ENCODE measurements at regions not wholly inside any gene's neighbourhood (a gene's known extent, or its start where the extent isn't known, plus 50 kb on each side); places are given as distances from the start of the nearest gene placed in this dataset.
"Not testable (repeated sequence)": the region's sequence is repeated elsewhere in the genome, so short reads cannot be mapped to it uniquely, and the experiment has no call there.

DNA sequence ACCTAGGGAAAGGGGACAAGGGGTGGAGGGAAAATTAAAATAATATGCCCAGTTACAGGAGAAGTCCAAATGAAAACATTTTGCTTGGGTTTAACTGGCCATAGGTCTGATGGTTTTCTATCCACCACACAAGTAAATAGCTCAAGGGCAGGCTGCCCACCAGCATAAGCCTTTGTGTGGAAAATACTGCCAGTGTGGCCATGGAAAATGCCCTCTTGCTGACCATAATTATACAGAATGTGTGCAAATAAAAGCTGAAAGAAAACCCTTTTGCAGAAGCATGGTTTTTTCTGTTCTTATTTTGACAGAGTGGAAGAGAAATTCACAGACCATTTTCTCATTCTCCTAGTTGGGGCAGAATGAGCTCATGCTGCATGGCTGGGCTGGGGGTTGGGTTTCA is 111.3 kb upstream of the SIX2 start:
- no peak for DNase-seq

DNA sequence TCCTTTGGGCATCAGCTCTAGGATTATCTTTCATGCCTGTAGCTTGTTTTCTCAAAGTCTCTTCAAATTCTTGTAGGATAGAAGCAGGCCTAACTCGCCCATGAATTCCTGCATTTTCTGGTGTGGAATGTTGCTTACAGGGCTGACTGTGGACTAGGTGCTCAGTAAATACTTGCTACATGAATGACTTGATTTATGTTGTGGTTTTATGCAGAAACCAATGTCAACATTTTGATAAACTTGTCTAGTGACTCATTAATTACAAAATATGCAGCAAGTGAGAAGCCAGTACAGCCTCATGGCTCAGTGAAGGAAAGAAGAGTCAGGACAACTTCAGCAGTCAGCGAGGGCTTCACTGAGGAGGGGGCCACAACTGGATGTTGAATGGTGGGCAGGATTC is 110.6 kb upstream of the SIX2 start:
- DNase-seq: no peak

DNA sequence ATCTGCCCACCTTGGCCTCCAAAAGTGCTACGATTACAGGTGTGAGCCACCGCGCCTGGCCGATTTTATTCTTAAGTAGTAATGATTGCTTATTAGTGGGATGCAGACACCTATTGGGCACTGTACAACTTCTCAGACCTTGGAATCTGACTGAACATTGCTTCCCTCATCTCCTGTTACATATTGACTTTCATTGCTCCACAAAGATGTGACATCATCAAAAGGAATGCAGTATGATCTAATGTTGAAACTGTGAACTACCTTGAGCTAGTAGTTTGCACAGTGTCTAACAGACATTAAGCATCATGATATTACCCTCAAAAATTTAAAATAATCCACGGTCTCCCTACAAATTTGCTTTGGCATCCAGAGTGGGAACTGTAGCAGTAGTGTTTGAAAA is 109.8 kb upstream of the SIX2 start:
- no peak for DNase-seq

DNA sequence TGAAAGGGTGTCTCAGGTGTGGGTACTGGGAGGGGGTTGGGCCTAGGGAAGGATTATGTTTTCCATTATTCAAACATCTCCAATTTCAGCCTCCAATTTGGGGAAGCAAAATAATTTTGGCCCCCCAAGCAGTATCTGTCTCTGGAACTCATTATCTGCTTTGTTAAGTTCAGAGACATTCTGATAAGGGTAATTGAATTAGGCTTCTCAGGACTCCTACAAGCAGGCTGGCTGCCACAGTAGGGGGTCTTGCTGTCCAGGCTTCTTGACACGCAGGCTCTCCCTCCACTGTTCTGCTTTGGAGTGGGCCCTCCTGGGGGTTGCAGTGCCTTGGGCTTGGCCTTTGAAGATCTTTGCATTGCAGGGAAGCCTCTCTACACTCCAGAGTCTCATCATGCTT is 108.1 kb upstream of the SIX2 start:
- DNase-seq: no peak

- DNase-seq: no peak
Observed at GRCh38 chr2:45115181-45115580, 105.9 kb upstream of the SIX2 start.

DNA sequence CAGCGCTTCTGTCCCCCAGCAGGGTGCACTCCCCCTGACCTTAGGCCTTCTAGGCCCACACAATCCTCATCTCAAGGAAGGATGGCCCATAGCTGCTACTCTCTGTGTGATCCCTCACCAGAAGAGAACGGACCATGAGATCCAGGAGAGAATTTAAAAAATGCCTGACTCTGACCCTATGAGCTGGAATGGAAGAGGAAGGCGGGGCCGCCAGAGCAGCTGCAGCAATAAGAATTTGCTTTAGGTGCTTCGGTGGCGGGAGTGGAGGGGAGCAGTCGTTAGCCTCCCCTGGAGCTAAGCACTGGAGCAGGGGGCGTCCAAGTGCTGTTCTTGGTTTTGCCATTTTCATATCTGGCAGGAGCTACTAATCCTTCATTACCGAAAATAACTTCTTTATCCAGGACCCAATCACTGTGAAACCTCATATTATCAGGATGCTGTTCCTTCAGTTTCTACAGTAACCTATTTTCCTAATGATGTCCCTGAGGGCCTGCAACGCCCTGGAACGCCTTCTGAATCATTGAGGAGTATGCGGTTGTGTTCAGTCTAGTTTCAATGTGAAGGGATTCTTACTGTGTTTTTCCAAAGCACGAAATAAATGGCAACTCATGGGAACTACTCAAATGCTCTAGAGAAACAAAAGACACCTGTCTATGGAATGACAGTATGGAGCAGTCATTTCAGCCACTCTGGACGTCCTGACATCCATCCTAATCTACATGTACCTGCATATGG is 105.1 kb upstream of the SIX2 start:
- DNase-seq: no peak

DNA sequence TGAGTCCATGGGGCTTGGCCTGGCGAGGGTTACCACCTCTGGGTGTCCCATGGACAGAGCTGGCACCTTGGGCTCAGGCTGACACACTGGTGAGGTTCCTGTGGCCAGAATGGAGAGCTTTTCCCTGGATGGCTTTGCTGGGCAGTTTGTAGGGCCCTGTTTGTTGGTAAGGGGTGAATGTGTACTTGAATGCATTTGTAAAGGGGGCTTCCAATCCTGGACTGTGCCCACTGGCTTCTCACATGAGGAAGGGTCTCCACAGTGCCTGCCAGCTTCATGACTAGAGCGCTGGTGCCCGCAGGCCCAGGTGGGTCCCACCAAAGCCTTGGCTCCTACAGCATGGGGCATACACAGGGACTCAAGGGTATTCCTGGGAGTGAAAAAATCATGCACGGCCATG is 103.5 kb upstream of the SIX2 start:
- DNase-seq: no peak

DNA sequence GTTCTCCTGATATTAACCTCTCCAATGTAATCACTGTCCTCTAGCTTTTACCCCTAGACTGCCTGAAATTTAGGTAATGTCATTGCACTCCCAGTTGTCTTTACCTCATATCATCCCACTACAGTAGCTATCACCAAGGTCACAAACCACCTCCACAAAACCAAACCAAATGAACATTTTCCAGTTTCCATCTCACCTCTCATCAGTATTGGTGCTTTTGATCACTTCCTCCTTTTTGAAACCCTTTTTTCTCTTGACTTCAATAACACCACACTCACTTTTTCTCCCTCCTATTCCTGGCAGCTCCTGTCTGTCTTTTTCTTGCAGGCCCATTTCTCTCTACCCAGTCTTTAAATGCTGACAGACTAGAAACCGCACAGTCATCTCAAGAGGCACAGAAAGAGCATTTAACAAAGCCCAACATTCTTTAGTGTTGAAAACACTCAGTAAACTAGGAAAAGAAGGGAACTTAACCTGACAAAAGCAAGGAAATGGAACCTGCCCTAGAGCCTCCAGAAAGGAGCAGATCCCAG is 95.9 kb upstream of the SIX2 start:
- DNase-seq: no peak

DNA sequence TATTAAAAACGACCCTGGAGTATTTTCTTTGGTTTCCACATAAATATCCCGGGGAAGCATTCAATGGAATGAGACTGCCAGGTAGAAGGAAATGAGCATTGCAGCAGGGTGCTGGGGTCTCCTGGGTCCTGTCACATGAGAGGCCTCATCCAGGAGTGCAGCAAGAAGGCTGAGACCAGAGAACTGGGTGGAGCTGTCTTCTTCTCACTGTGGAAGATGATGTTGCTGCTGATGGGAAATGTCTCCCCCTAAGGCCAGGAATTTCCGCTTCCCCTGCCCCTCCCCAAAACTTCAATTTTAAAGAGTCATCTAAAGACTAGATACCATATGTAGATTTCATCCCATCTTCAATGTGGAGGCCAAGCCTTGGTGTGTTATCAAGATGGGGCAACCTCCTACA is 95.2 kb upstream of the SIX2 start:
- DNase-seq: no peak

DNA sequence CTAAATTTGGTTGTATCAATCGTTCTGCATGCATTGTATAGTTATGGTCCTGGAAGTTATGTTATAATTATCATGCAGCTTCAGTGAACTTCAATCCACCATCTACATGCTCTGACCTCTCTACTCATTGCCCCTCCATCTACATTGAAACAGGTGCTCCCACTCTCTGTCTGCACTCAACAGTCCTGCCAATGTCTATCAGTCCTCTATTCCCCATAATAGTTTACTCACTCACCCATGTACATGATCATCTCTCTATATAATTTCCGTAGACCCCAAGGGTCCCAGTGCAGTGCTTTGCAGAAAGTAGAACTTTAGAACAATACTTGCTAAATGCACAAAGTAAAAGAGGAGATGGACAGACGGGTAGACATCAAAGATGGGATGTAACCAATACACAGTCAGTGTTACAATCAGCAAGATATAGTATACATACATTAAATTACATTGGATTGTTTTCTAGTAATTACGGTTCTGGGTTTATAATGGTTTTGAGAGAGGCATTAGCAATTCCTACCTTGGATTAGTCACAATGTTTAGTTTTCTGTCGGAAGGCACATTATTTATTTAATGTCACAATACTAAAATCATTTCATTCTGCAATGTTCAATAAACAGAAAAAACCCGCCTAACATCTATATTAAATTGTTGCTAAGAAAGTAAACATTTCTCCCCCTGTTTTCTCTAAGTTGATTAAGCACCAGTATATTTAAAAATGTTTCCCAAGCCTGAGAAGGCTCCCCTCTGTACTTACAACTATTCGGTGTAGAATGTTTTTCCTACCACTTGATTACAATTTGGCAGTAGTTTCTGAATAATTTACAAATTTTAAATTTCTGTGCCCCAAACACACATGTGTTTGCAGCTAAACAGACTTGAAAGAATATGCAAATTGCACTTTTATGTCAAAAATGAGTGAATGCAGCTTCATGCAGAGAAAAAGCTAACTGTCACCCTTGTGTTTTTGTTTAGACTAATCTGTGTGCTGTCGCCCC is 94.4 kb upstream of the SIX2 start:
- DNase-seq: no peak

GRCh38 chr2:45102579-45103117 is 93.4 kb upstream of the SIX2 start:
- DNase-seq: no peak

GRCh38 chr2:45102141-45102540 is 92.9 kb upstream of the SIX2 start:
- no peak for DNase-seq

GRCh38 chr2:45096996-45097395 is 87.7 kb upstream of the SIX2 start:
- DNase-seq: no peak

GRCh38 chr2:45096038-45096437 is 86.8 kb upstream of the SIX2 start:
- DNase-seq: not testable (repeated sequence)

- no peak for DNase-seq
Observed at GRCh38 chr2:45093663-45094062, 84.4 kb upstream of the SIX2 start.

DNA sequence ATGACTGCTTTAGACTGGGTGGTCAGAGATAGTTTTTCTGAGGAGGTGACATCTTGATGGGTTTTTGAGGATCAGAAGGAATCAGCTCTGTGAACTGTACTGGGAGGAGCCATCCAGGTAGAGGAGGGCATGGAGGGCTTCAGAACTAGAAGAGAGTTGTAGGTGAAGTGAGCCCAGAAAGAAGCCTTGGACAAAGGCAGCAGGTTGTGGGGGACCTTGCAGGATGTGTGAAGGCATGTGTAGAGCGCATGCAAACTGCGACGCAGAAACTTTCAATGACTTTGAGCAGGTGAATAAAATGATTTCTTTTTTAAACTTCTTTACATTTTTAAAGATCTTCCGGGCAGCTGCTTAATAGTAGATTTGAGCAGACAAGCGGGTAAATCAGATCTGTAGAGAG is 83.9 kb upstream of the SIX2 start:
- DNase-seq: no peak

DNA sequence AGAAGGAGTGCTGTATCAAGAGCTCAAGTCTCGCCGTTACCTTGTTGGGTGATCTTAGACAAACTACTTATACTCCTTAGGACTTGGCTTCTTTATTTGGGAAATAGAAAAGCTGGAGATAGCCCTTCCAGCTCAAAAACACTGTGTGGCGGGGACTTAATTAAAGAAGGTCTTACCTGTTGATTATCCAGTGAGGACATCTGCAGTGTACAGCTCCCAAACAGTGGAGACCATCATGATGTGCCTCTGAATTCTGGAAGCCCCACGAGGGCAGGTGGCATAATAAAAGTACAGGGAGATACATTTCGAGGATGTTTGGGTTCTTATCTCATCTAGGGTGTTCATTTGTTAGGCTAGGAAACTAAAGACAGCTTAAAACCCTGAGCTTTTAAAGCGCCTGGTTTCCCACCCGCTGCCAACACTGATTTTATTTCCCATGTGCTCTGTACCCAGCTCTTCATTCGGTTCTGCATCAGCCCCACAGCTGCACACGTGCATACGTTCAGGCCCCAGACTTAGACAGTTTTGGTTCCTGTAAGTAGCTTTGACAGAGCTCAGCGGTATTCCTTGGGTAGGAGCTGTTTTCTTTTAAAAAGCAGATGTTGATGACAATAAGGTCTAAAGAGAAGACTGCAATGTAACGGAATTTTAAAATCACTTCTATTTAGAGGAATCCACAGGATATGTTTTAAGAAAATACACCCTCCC is 80.5 kb upstream of the SIX2 start:
- DNase-seq: no peak

DNA sequence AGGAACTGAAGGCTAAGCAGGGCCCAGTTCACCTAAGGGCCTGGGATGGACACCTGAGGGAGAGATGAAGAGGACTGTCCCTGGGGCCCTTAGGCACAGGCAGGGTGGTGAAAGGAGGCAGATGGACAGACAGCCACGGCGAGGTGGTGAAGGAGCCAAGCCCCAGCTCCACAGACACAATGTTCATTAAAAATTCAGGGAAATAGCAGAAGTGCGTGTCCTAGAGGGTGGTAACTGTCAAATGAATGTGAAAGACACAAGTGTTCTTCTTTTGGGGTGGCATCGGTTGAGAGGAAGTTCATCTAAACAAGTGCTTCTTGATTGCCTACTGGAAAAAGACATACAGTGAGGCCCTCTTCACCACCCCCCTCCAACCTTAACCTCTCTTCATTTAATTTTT is 76.2 kb upstream of the SIX2 start:
- no peak for DNase-seq

GRCh38 chr2:45084361-45085020 is 75.2 kb upstream of the SIX2 start:
- no peak for DNase-seq

- no peak for DNase-seq
Observed at GRCh38 chr2:45083175-45083574, 73.9 kb upstream of the SIX2 start.

DNA sequence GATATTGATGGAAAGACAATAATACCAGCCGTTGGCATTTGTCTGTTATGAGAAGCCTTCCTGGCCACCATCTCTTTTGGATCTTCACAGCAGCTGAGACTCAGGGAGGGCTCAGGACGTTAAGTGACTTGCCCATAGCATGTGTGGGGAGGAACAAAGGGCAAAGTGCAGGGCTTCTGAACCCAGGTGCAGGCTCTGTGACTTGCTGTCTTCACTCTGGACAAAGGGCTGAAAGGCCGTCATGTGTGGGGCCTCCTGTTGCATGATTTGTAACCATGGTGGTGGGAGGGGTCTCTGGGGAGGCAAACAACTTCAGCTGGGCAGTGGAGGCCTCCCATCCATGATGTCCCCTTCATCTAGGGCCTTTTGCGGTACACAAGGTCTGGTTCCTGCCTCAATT is 65.5 kb upstream of the SIX2 start:
- DNase-seq: no peak

Data from nucleus accumbens (tissue), 56 donors.